GM19467 (cell line): ENCODE measurements at regions not wholly inside any gene's neighbourhood (a gene's known extent, or its start where the extent isn't known, plus 50 kb on each side); places are given as distances from the start of the nearest gene placed in this dataset.
A peak's percentile ranks its signal among the peaks of the same experiment; 100 is the strongest.
"Not testable (repeated sequence)": the region's sequence is repeated elsewhere in the genome, so short reads cannot be mapped to it uniquely, and the experiment has no call there.

Experiments used
- ATAC-seq: cut with Tn5 transposase; IDR thresholded peaks from one replicate; pipeline ENCODE4 v1.9.1; 2021; ENCODE audit warnings: mild to moderate bottlenecking, moderate library complexity; ENCODE audit not compliant: unreplicated experiment

- ATAC-seq, result no peak
Observed at GRCh38 chrX:112947981-112948615, 107.5 kb upstream of the AMOT start.

GRCh38 chrX:112946227-112946626 is 105.6 kb upstream of the AMOT start:
- no peak for ATAC-seq

GRCh38 chrX:112945826-112946225 is 105.2 kb upstream of the AMOT start:
- no peak for ATAC-seq

- peak; percentile 77 for ATAC-seq
Observed at GRCh38 chrX:112941209-112941837, 100.7 kb upstream of the AMOT start.

GRCh38 chrX:112935029-112935428 is 94.4 kb upstream of the AMOT start:
- ATAC-seq, result no peak

GRCh38 chrX:112931900-112932299 is 91.3 kb upstream of the AMOT start:
- no peak for ATAC-seq

- no peak for ATAC-seq
Observed at GRCh38 chrX:112931478-112931877, 90.8 kb upstream of the AMOT start.

GRCh38 chrX:112923381-112923780 is 82.8 kb upstream of the AMOT start:
- ATAC-seq, result not testable (repeated sequence)

- ATAC-seq, result no peak
Observed at GRCh38 chrX:112913807-112914206, 73.2 kb upstream of the AMOT start.

GRCh38 chrX:112910418-112910817 is 69.8 kb upstream of the AMOT start:
- ATAC-seq, result no peak

GRCh38 chrX:112901869-112902725 is 61.5 kb upstream of the AMOT start:
- no peak for ATAC-seq

- ATAC-seq, result no peak
Observed at GRCh38 chrX:112896051-112896450, 55.4 kb upstream of the AMOT start.
